OCI-LY1 (cell line): ENCODE measurements at regions not wholly inside any gene's neighbourhood (a gene's known extent, or its start where the extent isn't known, plus 50 kb on each side); places are given as distances from the start of the nearest gene placed in this dataset.
"Not testable (repeated sequence)": the region's sequence is repeated elsewhere in the genome, so short reads cannot be mapped to it uniquely, and the experiment has no call there.

ENCODE experiments used
- H2AFZ ChIP-seq: fragments of 200-600 bp; sonication (generic), shearing (Covaris generic); 2 replicates; pipeline ENCODE4 v1.6.0; 2014; ENCODE audit warnings: antibody characterized with exemption, mild to moderate bottlenecking, low read length
- H3F3A ChIP-seq: fragments of 200-600 bp; sonication (generic), shearing (Covaris generic); 2 replicates; pipeline ENCODE4 v1.6.0; 2014; ENCODE audit warnings: mild to moderate bottlenecking, antibody characterized with exemption, low read length, moderate library complexity; ENCODE audit not compliant: insufficient read depth
- H3K27ac ChIP-seq: fragments of 200-600 bp; sonication (generic); 2 replicates; pipeline ENCODE4 v1.5.1; 2014; ENCODE audit warnings: low read length, mixed run types, mild to moderate bottlenecking, low read depth; ENCODE audit not compliant: poor library complexity, severe bottlenecking
- H3K27me3 ChIP-seq: fragments of 200-600 bp; sonication (generic); 2 replicates; pipeline ENCODE4 v1.6.0; 2014; ENCODE audit warnings: antibody characterized with exemption, mild to moderate bottlenecking, low read length, moderate library complexity; ENCODE audit not compliant: insufficient read depth
- H3K36me3 ChIP-seq: fragments of 200-600 bp; sonication (generic); 2 replicates; pipeline ENCODE4 v1.6.1; 2014; ENCODE audit warnings: mild to moderate bottlenecking, antibody characterized with exemption, low read length, moderate library complexity, mixed read lengths; ENCODE audit not compliant: insufficient read depth
- H3K4me1 ChIP-seq: fragments of 200-600 bp; sonication (generic); 2 replicates; pipeline ENCODE4 v1.5.1; 2014; ENCODE audit warnings: mild to moderate bottlenecking, low read length, moderate library complexity; ENCODE audit not compliant: insufficient read depth, severe bottlenecking
- H3K4me2 ChIP-seq: fragments of 200-600 bp; sonication (generic), shearing (Covaris generic); 2 replicates; pipeline ENCODE4 v1.6.1; 2014; ENCODE audit warnings: low read length
- H3K4me3 ChIP-seq: fragments of 200-600 bp; sonication (generic); 2 replicates; pipeline ENCODE4 v1.5.1; 2014; ENCODE audit warnings: low read length, low read depth, mild to moderate bottlenecking, mixed read lengths; ENCODE audit not compliant: poor library complexity, severe bottlenecking
- H3K79me2 ChIP-seq: fragments of 200-600 bp; shearing (Covaris generic); 2 replicates; pipeline ENCODE4 v1.6.1; 2016; ENCODE audit warnings: mixed run types, low read length, mixed read lengths; ENCODE audit not compliant: insufficient read depth
- H3K9ac ChIP-seq: fragments of 200-600 bp; sonication (generic), shearing (Covaris generic); 2 replicates; pipeline ENCODE4 v1.6.1; 2014; ENCODE audit warnings: mild to moderate bottlenecking, low read length, mixed read lengths
- H3K9me2 ChIP-seq: fragments of 200-600 bp; sonication (generic), shearing (Covaris generic); 2 replicates; pipeline ENCODE4 v1.6.1; 2014; ENCODE audit warnings: low read depth, mild to moderate bottlenecking, low read length, mixed read lengths
- H3K9me3 ChIP-seq: fragments of 200-600 bp; shearing (Covaris generic); 2 replicates; pipeline ENCODE4 v1.6.1; 2014; ENCODE audit warnings: low read length, mixed read lengths
- H4K20me1 ChIP-seq: fragments of 200-600 bp; sonication (generic), shearing (Covaris generic); 2 replicates; pipeline ENCODE4 v1.6.0; 2016; ENCODE audit warnings: mild to moderate bottlenecking, low read length; ENCODE audit not compliant: insufficient read depth
- EZH2 ChIP-seq: fragments of 200-600 bp; sonication (generic), shearing (Covaris generic); IDR thresholded peaks from 2 replicates; pipeline ENCODE4 v1.8.0; 2017; ENCODE audit warnings: borderline replicate concordance, mixed run types, mild to moderate bottlenecking, antibody characterized with exemption, low read length, moderate library complexity, mixed read lengths
- TF ChIP-seq, protein P1 (sequence below): fragments of 200-600 bp; sonication (generic), shearing (Covaris generic); IDR thresholded peaks from 2 replicates; pipeline ENCODE4 v1.5.1; 2017; ENCODE audit warnings: mild to moderate bottlenecking, antibody characterized with exemption, low read length, moderate library complexity, mixed read lengths

DNA sequence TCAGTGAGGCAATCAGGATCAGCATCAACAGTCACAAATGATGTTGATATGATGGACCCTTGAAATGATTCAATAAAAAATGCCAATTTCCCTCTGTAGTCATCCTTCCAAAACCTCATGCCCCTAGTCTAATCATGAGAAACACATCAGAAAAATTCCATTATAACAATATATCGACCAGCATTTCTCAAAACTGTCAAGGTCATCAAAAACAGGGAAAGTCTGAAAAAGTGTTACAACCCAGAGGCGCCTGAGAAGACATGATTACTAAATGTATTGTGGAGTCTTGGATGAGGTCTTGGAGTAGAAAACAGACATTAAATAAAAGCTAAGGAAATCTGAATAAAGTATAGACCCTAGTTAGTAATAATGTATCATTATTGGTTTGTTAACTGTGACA, 133.8 kb downstream of the SLC35B3 start:
- no peaks in the 10 kb centered on the region for H4K20me1 ChIP-seq
- no peak overlapping the region for H3K4me2 ChIP-seq
- no peak overlapping the region for H3K27ac ChIP-seq
- H2AFZ ChIP-seq, result no peak overlapping the region
- no peak overlapping the region for H3K9ac ChIP-seq
- H3K79me2 ChIP-seq, result no peaks in the 10 kb centered on the region
- no peaks in the 10 kb centered on the region for H3K9me2 ChIP-seq
- H3K4me1 ChIP-seq, result no peaks in the 10 kb centered on the region
- H3K4me3 ChIP-seq, result no peak overlapping the region
- TF ChIP-seq EZH2, result no peak
- TF ChIP-seq, protein P1, sequence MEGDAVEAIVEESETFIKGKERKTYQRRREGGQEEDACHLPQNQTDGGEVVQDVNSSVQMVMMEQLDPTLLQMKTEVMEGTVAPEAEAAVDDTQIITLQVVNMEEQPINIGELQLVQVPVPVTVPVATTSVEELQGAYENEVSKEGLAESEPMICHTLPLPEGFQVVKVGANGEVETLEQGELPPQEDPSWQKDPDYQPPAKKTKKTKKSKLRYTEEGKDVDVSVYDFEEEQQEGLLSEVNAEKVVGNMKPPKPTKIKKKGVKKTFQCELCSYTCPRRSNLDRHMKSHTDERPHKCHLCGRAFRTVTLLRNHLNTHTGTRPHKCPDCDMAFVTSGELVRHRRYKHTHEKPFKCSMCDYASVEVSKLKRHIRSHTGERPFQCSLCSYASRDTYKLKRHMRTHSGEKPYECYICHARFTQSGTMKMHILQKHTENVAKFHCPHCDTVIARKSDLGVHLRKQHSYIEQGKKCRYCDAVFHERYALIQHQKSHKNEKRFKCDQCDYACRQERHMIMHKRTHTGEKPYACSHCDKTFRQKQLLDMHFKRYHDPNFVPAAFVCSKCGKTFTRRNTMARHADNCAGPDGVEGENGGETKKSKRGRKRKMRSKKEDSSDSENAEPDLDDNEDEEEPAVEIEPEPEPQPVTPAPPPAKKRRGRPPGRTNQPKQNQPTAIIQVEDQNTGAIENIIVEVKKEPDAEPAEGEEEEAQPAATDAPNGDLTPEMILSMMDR, result no peak
- no peaks in the 10 kb centered on the region for H3K9me3 ChIP-seq
- H3K36me3 ChIP-seq, result no peaks in the 10 kb centered on the region
- H3F3A ChIP-seq, result no peaks in the 10 kb centered on the region
- no peaks in the 10 kb centered on the region for H3K27me3 ChIP-seq

DNA sequence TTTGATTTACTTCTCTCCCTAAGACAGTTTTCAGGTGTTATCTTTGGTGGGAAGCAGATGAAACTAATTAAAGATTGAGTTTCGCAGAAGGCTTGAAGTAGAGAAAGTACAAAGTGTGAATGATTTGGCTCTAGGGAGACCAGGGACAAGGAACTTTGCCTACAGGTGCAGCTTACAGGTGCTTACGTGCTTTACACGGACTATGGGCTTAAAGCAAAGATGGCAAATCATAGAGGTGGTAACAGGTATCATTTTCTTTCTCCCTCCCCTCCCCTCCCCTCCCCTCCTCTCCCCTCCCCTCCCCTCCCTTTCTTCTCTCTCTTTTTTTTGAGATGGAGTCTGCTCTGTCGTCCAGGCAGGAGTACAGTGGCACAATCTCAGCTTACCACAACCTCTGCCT, 136.3 kb downstream of the SLC35B3 start:
- no peak overlapping the region for H3K27ac ChIP-seq
- no peaks in the 10 kb centered on the region for H3K9me3 ChIP-seq
- no peaks in the 10 kb centered on the region for H3K79me2 ChIP-seq
- no peaks in the 10 kb centered on the region for H3K27me3 ChIP-seq
- H3K9ac ChIP-seq, result no peak overlapping the region
- H3K36me3 ChIP-seq, result no peaks in the 10 kb centered on the region
- no peaks in the 10 kb centered on the region for H3F3A ChIP-seq
- no peaks in the 10 kb centered on the region for H3K4me1 ChIP-seq
- TF ChIP-seq, protein P1, result no peak
- TF ChIP-seq EZH2, result no peak
- H3K4me2 ChIP-seq, result no peak overlapping the region
- H3K9me2 ChIP-seq, result no peaks in the 10 kb centered on the region
- no peaks in the 10 kb centered on the region for H4K20me1 ChIP-seq
- H3K4me3 ChIP-seq, result no peak overlapping the region
- H2AFZ ChIP-seq, result no peak overlapping the region

DNA sequence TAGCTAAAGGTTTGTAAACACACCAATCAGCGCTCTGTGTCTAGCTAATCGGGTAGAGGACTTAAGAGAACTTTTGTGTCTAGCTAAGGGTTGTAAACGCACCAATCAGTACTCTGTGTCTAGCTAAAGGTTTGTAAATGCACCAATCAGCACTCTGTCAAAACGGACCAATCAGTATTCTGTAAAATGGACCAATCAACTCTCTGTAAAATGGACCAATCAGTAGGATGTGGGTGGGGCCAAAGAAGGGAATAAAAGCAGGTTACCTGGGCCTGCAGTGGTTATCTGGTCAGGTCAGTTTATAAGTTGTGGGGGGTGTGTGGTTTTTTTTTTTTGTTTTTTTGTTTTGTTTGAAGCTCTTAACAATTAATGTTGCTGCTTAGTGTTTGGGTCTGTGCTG, 152.4 kb downstream of the SLC35B3 start:
- not testable (repeated sequence) for H3F3A ChIP-seq, H3K4me3 ChIP-seq, H3K27me3 ChIP-seq, H3K79me2 ChIP-seq, H4K20me1 ChIP-seq, H3K9ac ChIP-seq, H3K9me3 ChIP-seq, H3K4me1 ChIP-seq, H3K9me2 ChIP-seq, H3K36me3 ChIP-seq, H3K4me2 ChIP-seq, H2AFZ ChIP-seq, H3K27ac ChIP-seq

DNA sequence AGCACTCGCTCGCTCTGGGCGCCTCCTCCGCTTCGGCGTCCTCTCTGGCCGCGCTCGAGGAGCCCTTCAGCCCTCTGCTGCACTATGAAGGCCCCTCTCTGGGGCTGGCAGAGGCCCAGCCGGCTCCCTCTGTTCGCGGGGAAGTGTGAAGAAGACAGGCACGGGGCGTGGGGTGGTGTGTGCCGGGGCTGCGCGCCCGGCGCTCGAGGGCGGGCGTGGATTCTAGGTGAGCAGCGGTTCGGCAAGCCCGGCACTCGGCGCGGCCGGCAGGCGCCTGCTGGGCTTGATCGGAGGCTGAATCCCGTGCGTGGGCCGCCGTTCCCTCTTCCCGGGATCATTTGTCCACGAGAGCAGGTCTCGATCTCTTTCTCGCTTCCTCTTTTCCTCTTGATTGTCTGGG, 153.0 kb downstream of the SLC35B3 start:
- Histone ChIP-seq H4K20me1 (no peaks in the 10 kb centered on the region), H3K79me2 (no peaks in the 10 kb centered on the region), H3K9me3 (no peaks in the 10 kb centered on the region), H3F3A (no peaks in the 10 kb centered on the region), H3K9ac (no peak overlapping the region), H3K36me3 (no peaks in the 10 kb centered on the region), H3K4me1 (no peaks in the 10 kb centered on the region), H2AFZ (no peak overlapping the region), H3K27ac (no peak overlapping the region), H3K27me3 (no peaks in the 10 kb centered on the region), H3K4me2 (no peak overlapping the region), H3K9me2 (no peaks in the 10 kb centered on the region), H3K4me3 (no peak overlapping the region)
- TF ChIP-seq, protein P1, result no peak
- no peak for TF ChIP-seq EZH2
